ENCODE measurements at regions not wholly inside any gene's neighbourhood (a gene's known extent, or its start where the extent isn't known, plus 50 kb on each side); places are given as distances from the start of the nearest gene placed in this dataset.

GRCh38 chr13:97878431-97879375 lies 74.8 kb upstream of the IPO5 start:
- no peak for TF ChIP-seq CTBP1 (IDR thresholded peaks at IDR 0.05; ENCODE audit: borderline replicate concordance)
- TF ChIP-seq FOXA1 (IDR thresholded peaks at IDR 0.05): no peak
